HG02642 (cell line): ENCODE measurements at regions not wholly inside any gene's neighbourhood (a gene's known extent, or its start where the extent isn't known, plus 50 kb on each side); places are given as distances from the start of the nearest gene placed in this dataset.

ENCODE experiments used
- ATAC-seq: cut with Tn5 transposase; IDR thresholded peaks from one replicate; pipeline ENCODE4 v1.9.1; 2021; ENCODE audit warnings: mild to moderate bottlenecking; ENCODE audit not compliant: unreplicated experiment, poor library complexity

DNA sequence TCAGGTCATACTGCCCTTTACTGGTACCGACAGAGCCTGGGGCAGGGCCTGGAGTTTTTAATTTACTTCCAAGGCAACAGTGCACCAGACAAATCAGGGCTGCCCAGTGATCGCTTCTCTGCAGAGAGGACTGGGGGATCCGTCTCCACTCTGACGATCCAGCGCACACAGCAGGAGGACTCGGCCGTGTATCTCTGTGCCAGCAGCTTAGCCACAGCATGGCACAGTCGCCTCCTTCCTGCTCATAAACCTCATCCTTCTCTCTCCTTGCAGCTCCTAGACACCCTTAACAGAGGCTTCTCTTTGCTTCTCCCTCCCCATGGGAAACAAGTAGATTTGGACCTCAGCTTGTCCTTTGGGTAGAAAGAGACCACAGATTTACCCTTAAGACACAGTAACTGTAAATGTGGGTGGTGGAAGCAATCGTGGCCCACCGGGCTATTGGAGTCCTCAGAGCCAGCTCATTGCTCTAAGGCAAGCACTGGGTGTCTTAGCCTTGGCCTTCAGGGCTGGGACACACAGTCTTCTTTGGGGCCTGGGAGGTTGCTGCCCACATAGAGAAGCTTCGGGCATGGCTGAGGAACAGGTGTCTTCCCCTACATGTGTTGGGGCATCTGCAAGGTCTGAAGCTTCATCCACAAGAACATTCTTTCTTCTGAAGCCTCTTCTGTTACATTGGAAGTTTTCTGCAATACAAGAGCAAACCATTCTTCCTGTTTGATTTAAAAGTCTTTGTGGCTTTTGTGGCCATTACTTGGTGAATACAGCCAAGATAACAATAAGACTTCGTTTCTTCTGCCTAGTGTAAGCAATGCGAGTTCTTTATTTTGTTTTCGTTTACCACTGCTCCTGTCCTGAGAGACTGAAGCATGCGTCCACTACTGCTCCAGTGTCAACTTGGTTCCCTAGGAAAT is 95.5 kb upstream of the PRSS58 start:
- ATAC-seq = no peak

DNA sequence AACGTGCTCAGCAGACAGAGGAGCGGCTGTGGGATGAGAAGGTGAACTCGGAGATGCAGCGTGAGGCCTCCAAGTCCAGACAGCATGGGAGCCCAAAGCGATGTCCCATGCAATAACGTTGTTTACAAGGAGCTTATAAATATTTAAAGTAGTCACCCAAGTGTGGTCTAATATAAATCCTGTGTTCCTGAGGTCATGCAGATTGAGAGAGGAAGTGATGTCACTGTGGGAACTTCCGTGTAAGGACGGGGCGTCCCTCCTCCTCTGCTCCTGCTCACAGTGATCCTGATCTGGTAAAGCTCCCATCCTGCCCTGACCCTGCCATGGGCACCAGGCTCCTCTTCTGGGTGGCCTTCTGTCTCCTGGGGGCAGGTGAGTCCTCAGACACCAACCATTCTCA is 94.7 kb upstream of the PRSS58 start:
- ATAC-seq = no peak

DNA sequence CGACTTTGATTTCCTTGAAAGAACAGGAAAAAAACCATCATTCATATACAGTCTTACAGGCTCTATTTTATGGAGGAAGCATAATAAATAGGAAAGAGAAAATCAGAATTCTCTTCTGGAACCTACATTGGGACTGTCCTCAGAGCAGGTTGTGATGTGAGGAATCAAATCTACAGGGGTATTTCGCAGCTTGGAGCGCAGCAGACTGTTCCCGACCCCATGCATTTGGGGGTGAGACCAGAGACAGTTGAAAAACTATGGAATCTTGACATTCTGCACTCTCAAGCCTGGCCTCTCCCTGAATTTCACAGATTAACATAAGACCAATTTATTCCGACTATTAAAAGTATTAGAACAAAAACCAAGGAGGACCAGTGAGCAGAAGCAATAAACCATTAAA is 93.3 kb upstream of the PRSS58 start:
- ATAC-seq = no peak

DNA sequence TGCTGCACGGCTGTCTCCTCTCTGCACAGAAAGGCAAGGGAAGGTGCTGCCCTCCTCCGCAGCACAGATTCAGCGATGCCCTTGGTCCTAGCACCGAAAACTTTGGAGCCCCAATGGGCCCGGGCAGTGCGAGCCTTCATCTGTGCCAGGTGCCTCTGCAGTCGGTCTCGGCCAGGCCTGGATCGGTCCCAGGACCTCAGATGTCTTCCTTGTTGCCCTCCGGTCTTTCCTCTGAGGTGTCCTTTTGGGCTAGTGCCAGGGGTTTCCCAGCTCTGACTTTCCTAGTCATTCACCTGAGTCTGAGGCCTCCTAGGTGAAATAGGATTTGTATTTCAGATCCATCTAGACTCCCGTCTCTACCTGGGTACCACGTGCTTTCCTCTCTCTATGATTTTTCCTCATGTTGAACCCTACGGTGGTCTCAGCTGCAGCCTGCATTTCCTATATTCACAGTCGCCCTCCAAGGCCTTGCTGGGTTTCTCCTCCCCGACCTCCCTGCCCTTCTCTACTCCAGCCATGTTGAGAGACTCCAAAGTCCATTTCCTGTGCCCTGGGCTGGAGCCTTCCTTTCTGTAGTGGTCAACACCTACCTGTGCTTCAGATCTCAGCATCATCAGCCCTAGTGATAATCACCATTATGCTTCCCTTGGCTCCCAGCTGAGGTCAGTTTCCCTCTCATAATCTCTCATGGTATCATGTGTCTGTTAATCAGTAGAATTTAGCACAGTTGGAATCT is 92.0 kb upstream of the PRSS58 start:
- no peak for ATAC-seq

DNA sequence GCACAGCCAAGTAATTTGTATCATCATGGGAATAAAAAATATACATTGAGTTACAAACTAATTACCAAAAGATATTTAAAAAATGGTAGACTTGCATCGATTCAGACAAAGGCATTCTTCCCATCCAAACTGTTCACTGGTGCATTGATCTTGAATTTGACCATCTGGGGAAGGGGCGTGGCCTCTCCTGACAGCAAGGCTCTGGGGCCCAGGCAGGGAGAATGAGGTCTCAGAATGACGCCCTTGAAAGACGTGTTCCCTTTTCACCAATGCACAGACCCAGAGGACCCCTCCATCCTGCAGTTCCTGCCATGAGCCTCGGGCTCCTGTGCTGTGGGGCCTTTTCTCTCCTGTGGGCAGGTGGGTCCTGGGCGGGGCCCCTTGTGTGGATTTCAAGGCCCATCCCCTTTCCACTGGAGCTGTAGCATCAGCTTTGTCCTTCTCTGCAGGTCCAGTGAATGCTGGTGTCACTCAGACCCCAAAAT is 91.1 kb upstream of the PRSS58 start:
- ATAC-seq = no peak

DNA sequence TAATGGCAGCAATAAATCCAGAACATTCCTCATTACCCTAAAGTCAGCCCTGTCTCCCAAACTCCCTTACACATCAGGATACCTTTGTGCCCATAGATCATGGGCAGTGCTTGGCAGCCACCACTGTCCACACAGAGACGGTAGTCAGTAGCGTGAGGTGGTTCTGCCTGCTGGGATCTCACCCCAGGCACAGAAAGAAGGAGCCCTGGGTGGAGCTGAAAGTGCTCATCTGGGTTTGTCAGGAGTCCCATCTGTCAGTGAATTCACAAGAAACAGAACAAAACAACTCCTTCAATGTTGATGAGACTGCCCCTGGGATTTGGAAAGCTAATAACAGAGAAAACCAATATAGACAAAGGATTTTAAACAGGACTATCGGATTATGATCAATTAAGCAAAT is 90.2 kb upstream of the PRSS58 start:
- no peak for ATAC-seq

DNA sequence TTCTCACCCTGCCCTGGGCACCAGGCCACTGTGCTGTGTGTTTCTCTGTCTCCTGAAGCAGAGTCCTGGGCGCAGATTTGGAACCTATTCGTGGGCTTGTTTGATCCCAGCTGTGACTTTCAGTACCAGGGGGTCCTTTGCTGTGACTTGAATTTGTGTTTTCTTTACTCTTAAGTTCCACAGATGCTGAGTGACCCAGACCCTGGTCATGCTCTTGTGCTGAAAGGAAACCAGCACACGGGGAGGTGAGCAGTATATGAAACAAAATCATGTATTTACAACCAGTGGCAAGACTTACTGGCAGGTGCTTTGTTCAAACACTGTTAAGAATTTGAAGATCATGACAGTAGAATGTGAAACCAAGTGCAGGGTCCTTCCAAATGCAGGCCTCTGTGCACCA is 89.2 kb upstream of the PRSS58 start:
- no peak for ATAC-seq

DNA sequence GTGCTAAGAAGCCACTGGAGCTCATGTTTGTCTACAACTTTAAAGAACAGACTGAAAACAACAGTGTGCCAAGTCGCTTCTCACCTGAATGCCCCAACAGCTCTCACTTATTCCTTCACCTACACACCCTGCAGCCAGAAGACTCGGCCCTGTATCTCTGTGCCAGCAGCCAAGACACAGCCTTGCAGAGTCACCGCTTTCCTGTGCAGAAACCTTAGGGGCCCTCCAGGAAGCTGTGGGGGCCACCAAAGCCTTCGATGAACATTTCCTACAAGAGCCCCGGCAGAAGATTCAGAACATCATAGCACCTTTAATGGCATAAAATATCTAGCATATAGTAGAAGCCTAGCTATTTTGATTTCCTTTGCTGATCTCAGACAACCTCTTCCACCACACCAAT is 88.0 kb upstream of the PRSS58 start:
- no peak for ATAC-seq

DNA sequence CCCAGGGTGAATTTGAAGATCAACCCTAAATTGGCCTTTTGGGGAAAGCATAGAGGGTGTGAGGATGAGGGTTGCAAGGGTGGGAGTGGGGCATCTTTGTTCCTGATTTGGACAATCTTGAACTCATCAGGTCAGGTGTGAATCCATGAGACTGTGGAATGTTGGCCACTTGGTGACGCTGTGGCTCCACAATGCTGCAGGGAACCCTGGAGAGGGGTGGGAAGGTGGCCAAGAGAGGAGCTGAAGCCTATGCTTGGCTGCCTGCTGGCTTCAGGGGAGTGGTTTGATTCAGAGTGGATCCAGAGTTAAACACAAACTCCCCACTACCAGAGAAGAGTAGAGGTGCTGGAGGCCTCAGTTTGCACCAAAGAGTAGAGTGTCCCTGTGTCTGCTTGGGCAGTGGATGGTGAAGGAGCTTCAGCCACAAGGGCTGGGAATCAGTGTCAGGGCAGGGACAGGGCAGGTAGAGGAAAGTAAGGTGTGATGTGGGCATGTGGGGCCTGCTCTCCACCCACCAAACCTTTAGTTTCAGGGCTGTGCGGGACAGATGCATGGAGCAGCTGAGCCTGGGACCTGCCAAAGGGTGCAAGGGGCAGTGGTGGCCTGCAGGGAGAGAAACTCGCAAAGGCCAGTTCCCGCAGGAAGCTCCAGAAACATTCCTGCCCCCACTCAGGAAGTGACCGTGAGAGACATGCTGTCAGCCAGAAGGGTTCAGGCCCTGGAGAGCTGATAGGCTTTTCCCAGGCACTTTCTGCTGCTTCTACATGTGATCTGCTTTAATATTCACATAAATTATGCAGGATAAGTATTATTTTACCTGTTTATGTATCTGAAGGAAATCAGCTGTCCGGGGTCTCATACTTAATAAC is 81.0 kb upstream of the PRSS58 start:
- ATAC-seq = no peak

DNA sequence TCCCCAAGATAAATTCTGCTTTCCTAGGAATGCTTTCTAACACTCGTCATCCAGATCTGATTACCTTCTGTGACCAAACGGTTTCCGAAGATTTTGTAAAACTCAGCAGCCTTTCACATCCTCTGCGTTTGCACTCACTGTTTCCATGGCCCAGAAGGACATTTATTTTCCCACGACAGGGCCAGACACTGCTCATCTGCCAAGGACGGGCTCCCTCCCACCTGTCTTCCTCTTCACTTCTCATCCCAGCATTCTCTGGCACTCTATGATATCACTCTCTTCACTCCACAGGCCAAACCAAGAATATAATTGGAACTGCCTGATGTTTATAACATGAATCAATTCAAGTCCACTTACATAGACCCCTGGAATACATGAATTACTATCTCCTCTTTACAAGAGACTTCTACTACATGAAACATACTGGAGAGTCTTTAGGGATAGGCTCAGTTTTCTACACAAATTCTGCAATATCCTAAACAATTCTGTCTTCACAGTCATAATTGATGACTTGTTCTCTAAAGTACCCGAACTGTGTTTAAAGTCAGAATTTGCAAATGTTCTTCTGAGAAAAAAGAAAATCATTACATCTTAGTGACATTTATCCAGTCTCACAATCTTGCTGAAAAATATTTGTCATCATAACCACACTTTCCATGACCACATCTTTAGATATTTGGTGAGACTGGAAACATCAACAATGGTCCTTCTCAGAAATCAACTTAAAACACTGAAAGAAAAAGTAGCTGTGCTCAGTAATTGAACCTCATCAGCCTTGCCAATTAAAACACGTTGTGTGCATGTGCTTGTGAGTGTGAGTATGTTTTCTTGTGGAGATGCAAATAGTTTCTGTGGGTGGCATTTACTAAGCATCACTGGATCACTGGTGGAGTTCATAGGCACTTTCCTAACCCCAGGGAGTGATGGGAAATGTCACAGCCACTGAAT is 79.5 kb upstream of the PRSS58 start:
- no peak for ATAC-seq

DNA sequence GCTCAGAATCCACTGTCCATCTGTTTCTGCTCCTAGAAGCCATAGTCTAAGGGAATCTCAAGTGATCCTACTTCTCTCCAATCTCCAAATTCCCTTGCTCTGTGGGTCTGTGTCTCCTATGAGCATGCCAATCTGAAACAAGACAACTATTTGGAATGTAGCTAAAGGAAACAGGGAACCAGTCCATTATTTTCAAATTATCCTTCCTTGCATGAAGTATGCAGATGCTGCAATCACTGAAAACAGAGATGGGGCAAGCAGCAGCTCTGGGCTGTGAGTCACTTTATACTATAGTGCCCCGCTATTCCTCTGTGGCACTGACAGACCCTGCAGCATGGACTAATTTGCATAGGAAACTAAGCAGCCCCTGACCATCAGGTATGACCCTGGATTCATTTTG is 76.9 kb upstream of the PRSS58 start:
- ATAC-seq = no peak

DNA sequence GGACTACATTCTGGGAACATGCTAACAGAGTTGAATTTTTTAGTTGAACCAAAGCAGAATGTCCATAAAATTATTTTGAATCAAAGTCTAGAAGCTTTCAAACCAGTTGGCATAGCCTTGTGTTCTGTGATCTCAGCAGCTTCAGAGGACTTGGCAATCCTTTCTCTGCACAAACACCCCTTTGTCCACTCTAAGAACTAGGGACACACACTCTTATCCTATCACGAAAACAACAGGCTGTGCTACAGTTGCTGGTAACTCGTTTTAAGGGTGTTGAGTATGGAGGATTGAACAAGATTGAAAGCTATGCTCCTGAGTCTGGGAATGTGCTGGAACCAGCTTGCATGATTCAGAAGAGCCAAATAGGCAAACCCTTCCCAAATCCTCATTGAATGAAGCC is 76.4 kb upstream of the PRSS58 start:
- no peak for ATAC-seq

DNA sequence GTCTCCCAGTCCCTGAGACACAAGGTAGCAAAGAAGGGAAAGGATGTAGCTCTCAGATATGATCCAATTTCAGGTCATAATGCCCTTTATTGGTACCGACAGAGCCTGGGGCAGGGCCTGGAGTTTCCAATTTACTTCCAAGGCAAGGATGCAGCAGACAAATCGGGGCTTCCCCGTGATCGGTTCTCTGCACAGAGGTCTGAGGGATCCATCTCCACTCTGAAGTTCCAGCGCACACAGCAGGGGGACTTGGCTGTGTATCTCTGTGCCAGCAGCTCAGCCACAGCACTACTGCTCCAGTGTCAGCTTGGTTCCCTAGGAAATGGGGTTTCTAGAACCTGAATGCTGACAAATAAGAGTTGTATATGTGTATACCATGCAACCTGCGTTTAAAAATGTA is 74.6 kb upstream of the PRSS58 start:
- ATAC-seq = no peak

DNA sequence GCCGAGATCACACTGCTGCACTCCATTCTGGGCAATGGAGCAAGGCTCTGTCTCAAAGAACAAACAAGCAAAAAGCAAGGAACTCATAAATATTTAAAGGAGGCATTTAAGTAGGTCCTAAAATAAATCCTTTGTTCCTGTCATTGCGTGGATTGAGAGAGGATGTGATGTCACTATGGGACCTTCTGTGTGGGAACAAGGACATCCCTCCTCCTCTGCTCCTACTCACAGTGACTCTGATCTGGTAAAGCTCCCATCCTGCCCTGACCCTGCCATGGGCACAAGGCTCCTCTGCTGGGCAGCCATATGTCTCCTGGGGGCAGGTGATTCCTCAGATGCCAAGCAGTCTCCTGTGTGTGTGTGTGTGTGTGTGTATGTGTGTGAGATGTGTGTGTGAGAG is 74.1 kb upstream of the PRSS58 start:
- no peak for ATAC-seq

DNA sequence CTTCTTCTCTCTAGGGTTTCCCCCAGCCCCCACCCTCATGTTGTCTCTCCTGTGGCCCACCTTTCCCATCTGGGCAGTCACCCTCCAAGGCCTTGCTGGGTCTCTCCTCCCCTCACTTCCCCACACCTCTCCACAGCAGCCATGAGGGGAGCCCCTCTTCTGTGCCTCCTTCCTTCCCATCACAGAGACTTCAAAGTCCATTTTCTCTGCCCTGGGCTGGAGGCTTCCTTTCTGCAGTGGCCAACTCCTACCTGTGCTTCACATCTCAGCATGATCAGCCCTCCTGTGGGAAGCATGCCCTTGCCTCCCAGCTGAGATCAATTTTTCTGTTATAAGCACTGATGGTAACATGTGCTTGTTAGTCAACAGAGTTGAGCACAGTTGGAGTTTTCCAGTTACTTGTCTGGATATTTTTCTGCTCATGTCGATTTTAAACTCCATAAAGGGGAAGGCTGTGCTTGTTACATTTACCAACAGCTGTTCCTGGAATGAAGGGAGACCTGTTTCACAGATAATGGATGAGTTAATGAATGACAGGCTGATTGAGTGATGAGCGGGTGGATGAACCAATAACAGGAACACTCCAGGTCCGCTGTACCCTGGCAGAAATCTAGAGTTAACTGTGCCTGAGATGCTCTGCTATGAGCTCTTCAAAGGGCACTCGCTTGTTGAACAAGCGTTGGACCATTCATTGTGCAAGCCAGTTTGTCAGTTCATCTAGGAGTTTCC is 71.4 kb upstream of the PRSS58 start:
- ATAC-seq = no peak

DNA sequence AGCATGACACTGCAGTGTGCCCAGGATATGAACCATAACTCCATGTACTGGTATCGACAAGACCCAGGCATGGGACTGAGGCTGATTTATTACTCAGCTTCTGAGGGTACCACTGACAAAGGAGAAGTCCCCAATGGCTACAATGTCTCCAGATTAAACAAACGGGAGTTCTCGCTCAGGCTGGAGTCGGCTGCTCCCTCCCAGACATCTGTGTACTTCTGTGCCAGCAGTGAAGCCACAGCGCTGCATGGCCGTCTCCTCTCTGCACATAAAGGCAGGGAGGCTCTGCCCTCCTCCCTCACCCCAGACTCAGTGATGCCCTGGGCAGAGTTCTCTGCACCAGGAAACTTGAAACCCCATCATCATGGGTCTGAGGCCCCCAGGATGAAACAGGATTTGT is 70.7 kb upstream of the PRSS58 start:
- no peak for ATAC-seq

DNA sequence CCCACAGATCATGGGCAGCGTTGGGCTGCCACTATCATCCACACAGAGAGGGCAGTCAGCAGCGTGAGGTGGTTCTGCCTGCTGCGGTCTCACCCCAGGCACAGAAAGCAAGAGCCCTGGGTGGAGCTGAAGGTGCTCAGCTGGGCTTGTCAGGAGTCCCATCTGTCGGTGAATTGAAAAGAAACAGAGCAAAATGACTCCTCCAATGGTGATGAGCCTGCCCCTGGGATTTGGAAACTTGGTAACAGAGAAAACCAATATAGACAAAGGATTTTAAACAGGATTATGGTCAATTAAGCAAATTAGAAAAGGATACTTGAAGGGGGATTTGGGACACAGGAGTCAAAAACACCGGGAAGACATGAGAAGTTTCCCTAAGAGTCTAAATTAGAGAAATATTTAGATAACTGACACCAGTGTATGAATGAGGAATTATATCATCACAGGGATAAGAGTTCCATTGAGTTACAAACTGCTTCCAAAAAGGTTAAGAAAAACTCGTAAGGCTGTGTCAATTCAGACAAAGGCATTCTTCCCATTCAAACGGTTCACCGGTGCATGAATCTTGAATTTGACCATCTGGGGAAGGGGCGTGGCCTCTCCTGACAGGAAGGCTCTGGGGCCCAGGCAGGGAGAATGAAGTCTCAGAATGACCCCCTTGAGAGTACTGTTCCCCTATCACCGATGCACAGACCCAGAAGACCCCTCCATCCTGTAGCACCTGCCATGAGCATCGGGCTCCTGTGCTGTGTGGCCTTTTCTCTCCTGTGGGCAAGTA is 70.0 kb upstream of the PRSS58 start:
- ATAC-seq = no peak

DNA sequence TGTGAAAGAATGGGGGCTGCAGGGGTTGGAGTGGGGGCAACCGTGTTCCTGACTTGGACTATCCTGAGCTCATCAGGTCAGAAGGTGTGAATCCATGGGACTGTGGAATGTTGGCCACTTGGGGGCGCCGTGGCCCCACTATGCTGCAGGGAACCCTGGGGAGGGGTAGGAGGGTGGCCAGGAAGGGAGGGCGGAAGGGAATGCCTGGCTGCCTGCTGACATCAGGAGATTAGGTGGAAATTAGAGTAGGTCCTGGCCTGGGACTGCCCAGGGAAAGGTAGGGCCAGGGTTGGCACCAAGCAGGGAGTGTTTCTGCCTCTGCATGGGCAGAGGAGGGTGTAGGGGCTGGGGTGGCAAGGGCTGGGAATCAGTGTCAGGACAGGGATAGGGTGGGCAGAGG is 65.8 kb upstream of the PRSS58 start:
- ATAC-seq = no peak
